ENCODE measurements at regions not wholly inside any gene's neighbourhood (a gene's known extent, or its start where the extent isn't known, plus 50 kb on each side); places are given as distances from the start of the nearest gene placed in this dataset.

DNA sequence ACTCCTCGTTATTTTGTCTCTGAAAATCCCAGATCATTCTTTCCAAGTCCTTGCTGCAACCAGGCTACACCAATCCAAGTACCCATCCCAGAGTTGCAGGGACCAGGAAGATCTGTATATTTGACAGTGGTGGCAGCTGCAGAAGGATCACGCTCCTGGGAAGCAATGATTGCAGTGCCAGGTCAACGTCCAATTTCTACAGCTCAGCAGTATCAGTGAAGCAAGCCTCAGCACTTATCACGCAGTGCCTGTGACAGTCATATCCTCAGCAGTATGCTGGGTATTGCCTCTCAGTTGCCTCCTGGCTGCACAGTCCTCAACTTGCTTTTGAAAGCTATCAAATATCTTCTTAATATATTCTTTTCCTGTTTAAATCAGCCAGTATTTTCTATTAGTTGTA, 66.7 kb downstream of the BARHL2 start:
- no peak for DNase-seq (ENCODE audit: insufficient read length, low spot score)
- TF ChIP-seq POLR2A (IDR thresholded peaks at IDR 0.05; ENCODE audit: low read depth, low read length) (no peak), SPI1 (IDR thresholded peaks at IDR 0.05; ENCODE audit: low read depth, low read length) (no peak), POU2F2 (IDR thresholded peaks at IDR 0.05; ENCODE audit: low read depth, low read length) (no peak), PAX5 (IDR thresholded peaks at IDR 0.05; ENCODE audit: insufficient read depth, low read length, severe bottlenecking) (no peak), TAF1 (IDR thresholded peaks at IDR 0.05; ENCODE audit: low read depth, low read length) (no peak), POLR2AphosphoS5 (IDR thresholded peaks at IDR 0.05; ENCODE audit: low read depth, low read length) (no peak)
- FAIRE-seq, result no peak

DNA sequence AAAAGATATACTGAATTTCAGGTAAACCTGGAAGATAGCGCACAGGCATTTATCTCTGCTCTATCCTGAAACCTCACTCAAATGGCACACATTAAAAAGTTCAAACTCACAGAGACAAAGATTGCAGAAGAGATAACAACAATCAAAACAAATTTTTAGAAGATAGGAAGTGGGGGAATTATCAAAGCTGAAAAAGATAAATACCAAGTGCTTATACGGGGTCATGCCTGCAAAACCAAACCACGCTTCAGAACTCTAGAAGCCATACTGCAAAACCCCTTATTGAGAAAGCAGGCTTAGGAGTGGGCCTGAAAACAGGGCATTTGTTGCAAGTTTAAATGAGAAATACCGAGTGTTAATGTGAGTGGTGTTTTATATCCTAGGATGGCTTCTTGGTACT, 76.8 kb downstream of the BARHL2 start:
- TF ChIP-seq POLR2A (IDR thresholded peaks at IDR 0.05; ENCODE audit: low read depth, low read length), result no peak
- TF ChIP-seq POLR2AphosphoS5 (IDR thresholded peaks at IDR 0.05; ENCODE audit: low read depth, low read length), result no peak
- no peak for TF ChIP-seq SPI1 (IDR thresholded peaks at IDR 0.05; ENCODE audit: low read depth, low read length)
- no peak for TF ChIP-seq PAX5 (IDR thresholded peaks at IDR 0.05; ENCODE audit: insufficient read depth, low read length, severe bottlenecking)
- TF ChIP-seq POU2F2 (IDR thresholded peaks at IDR 0.05; ENCODE audit: low read depth, low read length), result no peak
- no peak for TF ChIP-seq TAF1 (IDR thresholded peaks at IDR 0.05; ENCODE audit: low read depth, low read length)
- FAIRE-seq (no peak), DNase-seq (ENCODE audit: insufficient read length, low spot score) (no peak)

DNA sequence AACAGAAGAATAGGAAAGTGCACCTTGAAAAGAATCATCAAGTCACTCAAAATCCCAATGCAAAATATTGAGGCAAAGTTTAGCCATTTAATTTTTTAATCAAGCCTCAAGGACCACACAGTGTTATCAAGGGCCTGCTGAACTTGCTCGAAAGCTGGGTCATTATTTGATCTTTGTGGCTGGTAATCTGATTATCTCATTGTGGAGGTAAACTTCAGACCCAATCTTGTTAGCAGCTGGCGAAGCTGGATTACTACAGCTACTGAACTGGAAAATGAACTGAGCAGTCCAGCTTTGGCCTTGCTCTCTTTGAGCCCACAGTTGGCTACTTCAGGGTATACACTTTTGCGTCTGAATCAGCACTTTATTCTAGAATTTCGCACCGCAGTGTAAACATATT, 94.4 kb downstream of the BARHL2 start:
- TF ChIP-seq POLR2A (IDR thresholded peaks at IDR 0.05; ENCODE audit: low read depth, low read length) (no peak), TAF1 (IDR thresholded peaks at IDR 0.05; ENCODE audit: low read depth, low read length) (no peak), POU2F2 (IDR thresholded peaks at IDR 0.05; ENCODE audit: low read depth, low read length) (no peak), POLR2AphosphoS5 (IDR thresholded peaks at IDR 0.05; ENCODE audit: low read depth, low read length) (no peak), PAX5 (IDR thresholded peaks at IDR 0.05; ENCODE audit: insufficient read depth, low read length, severe bottlenecking) (no peak), SPI1 (IDR thresholded peaks at IDR 0.05; ENCODE audit: low read depth, low read length) (no peak)
- FAIRE-seq (no peak), DNase-seq (ENCODE audit: insufficient read length, low spot score) (no peak)

DNA sequence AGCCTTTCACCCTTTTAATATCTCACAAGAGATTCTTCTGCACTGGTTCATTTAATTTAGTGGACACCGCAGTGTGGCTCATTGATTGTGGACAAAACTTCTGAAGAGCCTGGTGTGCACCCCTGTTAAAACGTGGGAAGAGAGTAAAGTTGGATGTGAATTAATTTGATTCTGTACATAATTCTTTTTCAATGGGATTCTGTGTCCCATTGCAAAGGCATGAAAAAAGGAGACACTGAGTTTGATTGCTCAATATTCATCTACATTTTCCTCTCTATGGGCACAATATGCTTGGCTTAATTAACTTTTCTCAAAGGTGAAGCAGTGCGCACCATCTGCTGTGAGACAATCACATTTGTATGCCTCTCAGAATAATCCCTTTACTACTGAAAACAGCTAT, 95.1 kb downstream of the BARHL2 start:
- DNase-seq (ENCODE audit: insufficient read length, low spot score) (no peak), FAIRE-seq (no peak)
- TF ChIP-seq POLR2A (IDR thresholded peaks at IDR 0.05; ENCODE audit: low read depth, low read length) (no peak), POLR2AphosphoS5 (IDR thresholded peaks at IDR 0.05; ENCODE audit: low read depth, low read length) (no peak), TAF1 (IDR thresholded peaks at IDR 0.05; ENCODE audit: low read depth, low read length) (no peak), SPI1 (IDR thresholded peaks at IDR 0.05; ENCODE audit: low read depth, low read length) (no peak), PAX5 (IDR thresholded peaks at IDR 0.05; ENCODE audit: insufficient read depth, low read length, severe bottlenecking) (no peak), POU2F2 (IDR thresholded peaks at IDR 0.05; ENCODE audit: low read depth, low read length) (no peak)

DNA sequence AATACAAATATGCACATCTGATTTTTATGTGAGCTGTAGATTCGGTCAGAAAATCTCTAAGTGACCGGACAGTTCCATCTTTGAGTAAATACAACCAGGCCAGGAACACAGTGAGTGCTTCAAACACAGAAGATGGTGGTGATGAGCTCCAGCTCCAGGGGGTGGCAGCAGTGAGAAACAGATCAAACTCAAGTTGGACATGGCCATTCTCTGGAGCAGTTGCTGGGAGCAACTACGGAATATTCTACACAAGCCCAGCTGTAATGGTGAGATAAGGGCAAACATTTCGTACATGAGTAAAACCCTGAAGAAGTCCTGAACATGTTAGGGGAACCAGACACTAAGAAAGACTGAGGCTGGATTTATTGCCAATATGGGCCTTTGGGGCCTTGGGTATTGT, 100.7 kb downstream of the BARHL2 start:
- no peak for DNase-seq (ENCODE audit: insufficient read length, low spot score)
- TF ChIP-seq POU2F2 (IDR thresholded peaks at IDR 0.05; ENCODE audit: low read depth, low read length) (no peak), POLR2A (IDR thresholded peaks at IDR 0.05; ENCODE audit: low read depth, low read length) (no peak), POLR2AphosphoS5 (IDR thresholded peaks at IDR 0.05; ENCODE audit: low read depth, low read length) (no peak), PAX5 (IDR thresholded peaks at IDR 0.05; ENCODE audit: insufficient read depth, low read length, severe bottlenecking) (no peak), TAF1 (IDR thresholded peaks at IDR 0.05; ENCODE audit: low read depth, low read length) (no peak), SPI1 (IDR thresholded peaks at IDR 0.05; ENCODE audit: low read depth, low read length) (no peak)
- no peak for FAIRE-seq

DNA sequence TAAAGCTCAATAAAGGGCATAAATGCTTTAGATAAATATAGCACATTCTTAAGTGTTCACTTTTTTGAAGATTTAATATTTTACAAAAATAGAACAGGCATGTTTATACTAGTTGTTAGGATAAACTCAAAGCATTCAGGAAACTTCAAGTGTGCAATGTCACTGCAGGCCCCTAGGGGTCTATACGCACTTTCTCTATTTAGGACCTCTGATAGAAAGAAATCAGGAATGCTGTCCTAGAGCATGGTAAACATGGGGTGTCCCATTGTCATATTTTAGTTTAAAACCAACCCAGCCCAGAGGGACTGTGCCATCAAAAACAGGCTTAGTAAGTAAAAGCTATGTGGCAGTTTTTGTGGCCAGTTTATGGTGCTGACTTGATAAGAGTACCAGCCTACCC, 102.2 kb downstream of the BARHL2 start:
- TF ChIP-seq PAX5 (IDR thresholded peaks at IDR 0.05; ENCODE audit: insufficient read depth, low read length, severe bottlenecking) (no peak), POU2F2 (IDR thresholded peaks at IDR 0.05; ENCODE audit: low read depth, low read length) (no peak), POLR2A (IDR thresholded peaks at IDR 0.05; ENCODE audit: low read depth, low read length) (no peak), SPI1 (IDR thresholded peaks at IDR 0.05; ENCODE audit: low read depth, low read length) (no peak), TAF1 (IDR thresholded peaks at IDR 0.05; ENCODE audit: low read depth, low read length) (no peak), POLR2AphosphoS5 (IDR thresholded peaks at IDR 0.05; ENCODE audit: low read depth, low read length) (no peak)
- FAIRE-seq (no peak), DNase-seq (ENCODE audit: insufficient read length, low spot score) (no peak)

DNA sequence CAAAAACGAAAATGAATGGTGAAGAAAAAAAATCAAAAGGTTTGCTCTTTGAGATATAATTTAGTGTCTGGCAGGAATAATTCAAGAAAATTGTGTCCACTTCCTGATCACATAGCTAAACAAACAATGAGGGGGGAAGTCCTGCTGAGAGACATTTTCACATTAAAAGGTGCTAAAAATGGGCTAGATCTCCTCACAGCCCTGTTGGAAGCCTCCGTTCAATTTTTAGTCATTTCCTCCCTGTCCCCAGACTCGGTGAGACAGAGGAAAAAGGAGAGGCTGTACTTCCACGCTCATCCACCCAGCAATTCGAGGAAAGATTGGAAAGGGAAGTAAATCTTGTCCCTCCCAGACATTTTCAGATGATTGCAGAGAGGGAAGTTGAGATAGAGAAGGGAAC, 103.7 kb downstream of the BARHL2 start:
- TF ChIP-seq TAF1 (IDR thresholded peaks at IDR 0.05; ENCODE audit: low read depth, low read length) (no peak), SPI1 (IDR thresholded peaks at IDR 0.05; ENCODE audit: low read depth, low read length) (no peak)
- DNase-seq (ENCODE audit: insufficient read length, low spot score) (no peak), FAIRE-seq (no peak)

DNA sequence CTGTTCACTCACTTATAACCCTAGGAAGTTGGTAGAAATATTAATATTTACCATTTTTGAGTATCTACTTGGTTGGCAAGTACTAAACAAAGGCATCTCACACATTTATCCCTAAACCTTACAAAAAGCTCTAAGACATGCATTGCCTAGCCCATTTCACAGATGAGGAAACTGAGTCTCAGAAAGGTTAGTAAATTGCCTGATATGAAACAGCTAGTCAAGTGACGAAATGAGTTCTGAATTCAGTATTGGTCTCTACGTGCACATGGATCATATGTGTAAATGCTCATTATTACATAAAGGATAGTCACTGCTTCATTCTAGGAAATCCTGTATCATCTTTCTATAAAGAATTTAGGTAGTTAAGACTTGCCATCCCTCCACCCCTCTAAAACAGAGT, 105.1 kb downstream of the BARHL2 start:
- no peak for DNase-seq (ENCODE audit: insufficient read length, low spot score)
- no peak for TF ChIP-seq SPI1 (IDR thresholded peaks at IDR 0.05; ENCODE audit: low read depth, low read length)
- TF ChIP-seq POLR2A (IDR thresholded peaks at IDR 0.05; ENCODE audit: low read depth, low read length), result no peak
- no peak for TF ChIP-seq PAX5 (IDR thresholded peaks at IDR 0.05; ENCODE audit: insufficient read depth, low read length, severe bottlenecking)
- no peak for TF ChIP-seq POU2F2 (IDR thresholded peaks at IDR 0.05; ENCODE audit: low read depth, low read length)
- TF ChIP-seq TAF1 (IDR thresholded peaks at IDR 0.05; ENCODE audit: low read depth, low read length), result no peak
- no peak for TF ChIP-seq POLR2AphosphoS5 (IDR thresholded peaks at IDR 0.05; ENCODE audit: low read depth, low read length)
- no peak for FAIRE-seq

DNA sequence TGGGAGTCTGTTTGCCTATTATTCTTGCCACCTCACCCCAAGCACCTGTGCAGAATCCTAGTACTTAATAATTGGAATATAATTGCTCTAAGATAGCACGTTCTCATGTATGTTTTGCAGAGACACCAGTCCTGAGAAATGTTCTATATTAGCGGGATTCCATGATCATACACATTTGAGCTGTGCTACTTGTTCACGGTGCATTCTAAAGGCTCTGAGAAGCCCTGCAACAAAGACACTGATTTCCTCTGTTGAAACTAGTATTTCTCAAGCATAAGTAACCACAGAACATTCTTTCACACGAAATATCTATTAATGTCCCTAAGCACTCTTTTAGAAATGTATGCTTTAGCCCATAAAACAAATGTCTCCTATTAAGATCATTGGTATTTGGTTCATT, 109.4 kb downstream of the BARHL2 start:
- TF ChIP-seq POLR2AphosphoS5 (IDR thresholded peaks at IDR 0.05; ENCODE audit: low read depth, low read length) (no peak), POU2F2 (IDR thresholded peaks at IDR 0.05; ENCODE audit: low read depth, low read length) (no peak), POLR2A (IDR thresholded peaks at IDR 0.05; ENCODE audit: low read depth, low read length) (no peak), SPI1 (IDR thresholded peaks at IDR 0.05; ENCODE audit: low read depth, low read length) (no peak), PAX5 (IDR thresholded peaks at IDR 0.05; ENCODE audit: insufficient read depth, low read length, severe bottlenecking) (no peak), TAF1 (IDR thresholded peaks at IDR 0.05; ENCODE audit: low read depth, low read length) (no peak)
- FAIRE-seq, result no peak

DNA sequence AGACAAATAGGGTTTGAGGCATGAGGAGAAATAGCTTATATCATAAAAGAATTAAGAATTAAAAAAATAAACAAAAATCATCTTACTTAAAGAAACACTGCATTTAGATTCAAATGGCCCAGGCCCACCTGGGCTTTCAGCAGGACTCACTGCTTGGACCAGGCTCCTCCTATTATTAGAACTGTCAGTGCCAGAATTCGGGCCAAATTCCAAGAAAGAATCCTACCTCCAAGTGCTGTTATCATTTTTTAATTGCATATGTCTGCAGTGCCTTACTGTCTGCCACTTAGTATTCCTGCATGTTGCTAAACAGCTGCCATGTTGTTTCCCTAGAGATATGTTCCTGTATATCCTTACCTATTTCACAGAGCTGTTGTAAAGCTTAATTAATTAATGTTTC, 112.0 kb downstream of the BARHL2 start:
- TF ChIP-seq POLR2AphosphoS5 (IDR thresholded peaks at IDR 0.05; ENCODE audit: low read depth, low read length), result no peak
- TF ChIP-seq PAX5 (IDR thresholded peaks at IDR 0.05; ENCODE audit: insufficient read depth, low read length, severe bottlenecking), result no peak
- no peak for TF ChIP-seq POU2F2 (IDR thresholded peaks at IDR 0.05; ENCODE audit: low read depth, low read length)
- no peak for TF ChIP-seq SPI1 (IDR thresholded peaks at IDR 0.05; ENCODE audit: low read depth, low read length)
- TF ChIP-seq POLR2A (IDR thresholded peaks at IDR 0.05; ENCODE audit: low read depth, low read length), result no peak
- no peak for TF ChIP-seq TAF1 (IDR thresholded peaks at IDR 0.05; ENCODE audit: low read depth, low read length)
- DNase-seq (ENCODE audit: insufficient read length, low spot score) (no peak), FAIRE-seq (no peak)

More for the DNA sequence above, 109.4 kb downstream of the BARHL2 start:
- no peak for DNase-seq (ENCODE audit: insufficient read length, low spot score)
